ENCODE measurements at regions not wholly inside any gene's neighbourhood (a gene's known extent, or its start where the extent isn't known, plus 50 kb on each side); places are given as distances from the start of the nearest gene placed in this dataset.

DNA sequence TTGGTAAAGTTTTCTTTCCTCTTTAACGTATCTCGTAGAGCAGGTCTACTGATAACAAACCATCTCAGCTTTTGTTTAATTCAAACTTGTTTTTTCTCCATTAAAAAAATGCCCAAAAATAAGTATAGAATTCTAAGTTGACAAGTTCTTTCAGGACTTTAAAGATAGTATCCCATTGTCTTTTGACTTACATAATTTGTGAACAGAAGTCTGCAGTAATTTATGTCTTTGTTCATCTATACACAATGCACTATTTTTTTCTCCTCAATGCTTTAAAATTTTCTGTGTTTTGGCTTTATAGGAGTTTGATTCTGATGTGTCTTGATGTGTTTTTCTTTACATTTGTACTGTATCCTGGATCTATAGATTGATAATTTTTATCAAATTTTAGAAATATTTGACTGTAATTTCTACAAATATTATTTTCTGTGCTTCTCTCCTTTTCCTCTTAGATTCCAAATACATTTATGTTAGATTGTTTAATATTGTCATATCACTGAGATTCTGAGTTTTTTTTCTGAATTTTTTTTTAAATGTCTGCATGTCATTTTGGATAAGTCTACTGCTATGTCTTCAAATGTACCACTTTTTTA, 143.3 kb downstream of the FTCDNL1 start:
- DNase-seq = no peak

- DNase-seq = no peak
These were observed 145.5 kb downstream of the FTCDNL1 start for GRCh38 chr2:199705538-199705937.

DNA sequence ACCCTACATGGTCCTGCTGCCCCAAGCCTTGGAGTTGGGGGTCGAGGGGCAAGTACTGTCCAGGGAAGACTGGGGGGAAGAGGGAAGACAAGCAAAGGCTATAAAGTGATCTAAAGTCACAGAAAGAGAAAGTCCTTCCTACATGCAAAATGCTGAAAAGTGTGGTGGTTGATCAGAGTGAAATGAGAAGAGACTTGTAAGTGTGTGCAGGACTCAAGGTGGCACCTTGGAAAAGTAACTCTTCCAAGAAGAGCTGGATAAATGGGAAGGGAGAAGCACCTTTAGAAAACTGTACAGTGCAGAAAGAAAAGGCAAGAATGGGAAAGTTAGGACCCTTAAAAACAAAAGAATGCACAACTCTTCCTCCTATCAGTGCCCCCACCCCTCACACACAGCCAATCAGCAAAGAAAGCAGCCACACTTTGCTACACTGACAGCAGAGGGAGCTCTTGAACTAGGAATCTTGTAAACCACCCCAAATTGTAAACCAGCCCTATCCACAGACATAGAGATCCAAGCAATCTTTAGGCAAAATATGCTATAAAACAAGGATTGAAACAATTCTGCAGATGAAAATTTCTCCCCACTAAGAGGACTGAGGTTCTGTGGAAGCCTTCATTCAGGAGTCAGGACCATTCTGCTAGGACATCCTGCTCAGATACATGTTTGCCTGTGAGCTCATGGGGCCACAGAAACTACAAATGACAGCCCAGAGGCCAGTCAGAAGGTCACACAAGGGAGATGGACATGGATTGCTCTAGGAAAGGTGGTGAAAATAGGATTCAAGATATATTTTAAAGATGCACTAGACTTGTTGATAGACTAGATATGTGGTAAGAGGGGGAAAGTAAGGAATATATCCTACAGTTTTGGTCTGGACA, 146.4 kb downstream of the FTCDNL1 start:
- no peak for DNase-seq

DNA sequence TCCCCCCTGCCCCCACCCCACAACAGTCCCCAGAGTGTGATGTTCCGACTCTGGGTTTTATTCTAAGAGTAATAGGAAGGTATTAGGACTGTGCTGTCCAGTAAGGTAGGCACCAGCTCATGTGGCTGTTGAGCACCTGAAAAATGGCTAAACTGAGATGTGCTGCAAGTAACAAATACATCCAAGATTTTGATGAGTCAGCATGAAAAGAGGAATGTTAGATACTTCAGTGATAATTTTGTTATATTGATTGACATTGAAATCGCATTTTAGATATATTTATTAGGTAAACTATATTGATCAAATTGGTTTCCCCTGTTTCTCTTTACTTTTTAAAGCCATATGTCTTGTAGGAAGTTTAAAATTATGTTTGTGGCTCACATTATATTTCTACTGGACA, 147.8 kb downstream of the FTCDNL1 start:
- DNase-seq = no peak

- DNase-seq = no peak
These were observed 153.5 kb downstream of the FTCDNL1 start for GRCh38 chr2:199697469-199697868.

GRCh38 chr2:199696048-199696447, 154.9 kb downstream of the FTCDNL1 start:
- DNase-seq = no peak

DNA sequence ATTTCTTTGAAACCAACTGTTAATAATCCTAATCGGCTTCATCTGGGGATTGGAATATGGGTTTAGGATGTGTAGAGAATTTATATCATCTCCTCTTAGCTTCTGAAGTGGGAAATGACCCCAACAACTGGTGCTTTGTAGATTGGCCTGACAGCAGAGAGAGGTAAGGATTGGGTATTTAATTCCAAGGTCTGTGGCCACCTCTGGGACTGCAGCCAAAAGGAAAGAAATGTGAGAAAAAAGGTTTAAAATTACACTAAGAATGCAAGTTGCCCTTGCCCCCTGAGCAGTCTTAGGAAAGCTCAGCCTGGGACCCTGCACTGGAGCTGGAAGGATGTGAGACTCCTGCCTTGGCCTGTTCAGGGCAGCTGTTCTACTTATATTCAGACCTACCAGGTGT, 157.1 kb downstream of the FTCDNL1 start:
- DNase-seq = no peak

DNA sequence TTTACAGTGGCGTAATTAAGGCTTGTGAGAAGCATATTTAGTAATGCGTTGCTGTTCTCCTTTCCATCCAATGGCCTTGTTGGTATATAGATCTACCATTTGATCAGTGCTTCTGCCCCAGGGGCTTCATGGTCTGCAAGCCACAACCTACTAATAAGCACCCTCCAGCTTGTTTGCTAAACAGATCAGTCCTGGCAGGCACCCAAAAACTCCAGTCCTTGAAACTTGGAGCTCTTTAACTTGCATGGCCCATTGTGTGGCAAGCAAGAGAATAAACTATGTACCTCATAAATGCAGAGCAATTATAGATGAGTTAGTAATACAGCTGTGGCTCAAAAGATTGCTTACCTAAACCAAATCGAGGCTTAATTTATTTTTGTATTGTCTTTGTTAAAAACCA, 158.5 kb downstream of the FTCDNL1 start:
- DNase-seq = no peak

DNA sequence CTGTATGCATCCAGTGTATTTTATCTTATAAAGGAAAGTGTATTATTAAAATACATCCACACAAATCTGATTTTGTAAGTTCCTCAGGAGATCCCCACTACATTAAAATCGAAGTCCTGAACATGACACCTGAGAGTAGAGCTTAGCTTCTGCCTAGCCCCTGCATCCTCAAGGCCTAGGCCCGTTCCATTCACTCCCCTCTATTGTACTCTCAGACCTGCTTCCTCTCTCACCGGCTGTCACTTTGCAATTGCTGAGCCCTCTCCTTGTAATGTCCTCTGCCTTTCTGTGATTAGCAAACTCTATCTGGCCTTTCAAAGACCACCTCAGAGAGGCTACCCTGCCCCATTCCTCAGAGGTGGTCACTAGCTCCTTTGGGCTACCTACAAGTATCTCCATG, 160.8 kb downstream of the FTCDNL1 start:
- DNase-seq = no peak

DNA sequence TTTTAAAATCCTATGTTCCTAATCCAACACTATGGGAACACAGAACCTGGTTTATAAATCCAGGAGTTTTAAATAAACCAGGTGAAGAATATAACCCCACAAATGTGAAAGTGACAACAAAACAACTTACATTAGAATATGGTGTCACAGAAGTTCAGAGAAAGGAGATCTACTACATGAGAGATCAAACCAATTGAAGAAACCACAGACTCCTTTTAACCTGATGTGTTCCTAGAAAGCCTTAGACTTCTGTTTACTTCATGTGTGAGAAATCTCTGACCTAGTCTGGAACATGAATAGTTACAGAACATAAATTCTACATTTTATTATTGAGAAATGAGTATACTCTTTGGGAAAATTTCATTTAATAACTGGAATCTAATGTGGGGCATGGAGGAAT, 165.3 kb downstream of the FTCDNL1 start:
- no peak for DNase-seq

GRCh38 chr2:199684832-199685231, 166.2 kb downstream of the FTCDNL1 start:
- no peak for DNase-seq

GRCh38 chr2:199684168-199684567, 166.8 kb downstream of the FTCDNL1 start:
- DNase-seq = no peak

DNA sequence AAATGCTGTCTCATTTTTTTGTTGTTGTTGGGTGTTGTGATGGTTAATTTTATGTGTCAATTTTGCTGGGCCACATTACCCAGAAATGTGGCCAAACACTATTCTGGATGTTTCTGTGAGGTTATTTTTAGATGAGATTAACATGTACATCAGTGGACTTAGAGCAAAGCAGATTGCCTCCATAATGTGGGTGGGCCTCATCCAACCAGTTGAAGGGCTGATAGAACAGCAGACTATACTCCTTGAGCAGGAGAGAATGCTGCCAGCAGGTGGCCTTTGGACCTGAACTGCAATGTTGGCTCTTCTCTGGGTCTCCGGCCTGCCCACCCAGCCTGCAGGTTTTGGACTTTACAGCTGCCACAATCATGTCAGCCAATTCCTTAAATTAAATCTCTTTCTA, 169.0 kb downstream of the FTCDNL1 start:
- no peak for DNase-seq

DNA sequence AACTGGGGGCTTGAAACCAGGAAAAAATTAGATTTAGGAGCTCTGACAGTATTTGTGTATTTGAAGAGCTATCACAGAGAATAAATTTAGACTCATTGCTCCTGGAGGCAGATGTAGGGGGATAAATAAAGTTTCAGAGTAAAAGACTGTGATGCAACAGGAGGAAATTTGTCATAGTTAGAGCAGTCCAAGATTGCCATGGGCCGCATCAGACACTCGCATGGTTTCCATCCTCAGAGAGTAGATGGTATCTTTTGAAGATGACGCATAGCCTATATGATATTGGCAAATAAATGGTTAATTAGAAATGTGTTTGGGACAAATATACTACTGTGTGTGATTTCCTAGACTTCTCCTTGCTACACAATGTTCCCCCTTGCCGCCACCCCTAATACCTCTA, 170.5 kb downstream of the FTCDNL1 start:
- DNase-seq = no peak

DNA sequence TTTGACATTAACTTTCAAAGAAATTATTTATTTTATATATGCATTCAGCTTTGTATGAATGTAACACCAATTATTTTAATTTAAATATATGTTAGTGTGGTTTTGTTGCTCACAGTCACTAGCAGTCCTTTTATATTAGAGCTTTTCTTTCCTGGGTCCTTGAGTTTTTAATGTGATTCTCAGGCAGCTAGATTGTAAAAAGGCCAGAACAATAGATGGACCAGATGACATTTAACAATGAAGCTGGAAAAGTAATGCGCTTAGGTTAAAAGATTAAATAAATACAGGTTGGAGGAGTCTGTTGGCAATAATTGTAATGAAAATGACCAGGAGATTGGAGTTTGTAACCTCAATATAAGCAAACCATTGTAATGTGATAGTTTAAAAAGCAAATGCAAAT, 171.1 kb downstream of the FTCDNL1 start:
- no peak for DNase-seq

DNA sequence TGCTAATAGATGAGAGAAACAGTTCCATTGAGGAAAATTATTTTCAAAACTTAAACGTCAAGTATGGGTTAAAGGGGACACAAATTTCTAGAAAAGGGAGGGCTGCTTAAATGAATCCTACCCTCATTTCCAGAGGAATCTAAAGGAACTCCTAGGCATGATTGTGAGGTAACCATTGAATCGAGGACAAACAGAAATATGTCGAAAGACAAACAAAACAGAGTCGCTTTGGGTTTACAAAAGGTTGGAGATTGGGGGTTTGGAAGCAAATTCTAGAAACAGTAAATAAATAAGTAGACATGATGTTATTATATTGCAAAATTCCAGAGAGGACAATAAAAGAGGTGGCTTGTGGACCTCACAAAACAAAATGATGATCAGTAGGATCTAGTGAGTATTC, 173.1 kb downstream of the FTCDNL1 start:
- DNase-seq = no peak

- no peak for DNase-seq
These were observed 182.3 kb downstream of the FTCDNL1 start for GRCh38 chr2:199668645-199669044.

DNA sequence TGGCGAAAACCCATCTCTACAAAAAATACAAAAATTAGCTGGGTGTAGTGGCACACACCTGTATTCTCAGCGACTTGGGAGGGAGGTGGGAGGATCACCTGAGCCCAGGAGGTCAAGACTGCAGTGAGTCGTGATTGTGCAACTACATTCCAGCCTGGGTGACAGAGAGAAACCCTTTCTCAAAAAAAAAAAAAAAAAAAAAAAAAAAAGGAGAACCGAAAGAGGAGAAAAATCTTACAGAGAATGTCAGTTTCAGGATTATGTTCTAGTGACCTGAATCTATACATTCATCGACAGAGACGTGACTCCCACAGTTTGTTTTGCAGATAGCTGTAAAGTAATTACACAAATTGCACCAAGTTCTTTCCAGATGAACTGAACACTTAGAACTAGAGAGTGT, 187.8 kb downstream of the FTCDNL1 start:
- no peak for DNase-seq

GRCh38 chr2:199662255-199662654, 188.7 kb downstream of the FTCDNL1 start:
- DNase-seq = no peak

DNA sequence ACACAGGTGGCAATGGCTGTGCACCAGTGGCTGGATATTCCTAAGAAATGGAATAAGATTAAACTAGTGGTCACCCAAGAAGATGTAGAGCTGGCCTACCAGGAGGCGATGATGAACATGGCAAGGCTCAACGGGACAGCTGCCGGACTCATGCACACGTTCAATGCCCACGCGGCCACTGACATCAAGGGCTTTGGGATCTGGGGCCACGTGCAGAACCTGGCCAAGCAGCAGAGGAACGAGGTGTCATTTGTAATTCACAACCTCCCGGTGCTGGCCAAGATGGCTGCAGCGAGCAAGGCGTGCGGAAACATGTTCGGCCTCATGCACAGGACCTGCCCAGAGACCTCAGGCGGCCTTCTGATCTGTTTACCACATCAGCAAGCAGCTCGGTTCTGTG, 190.8 kb downstream of the FTCDNL1 start:
- no peak for DNase-seq

DNA sequence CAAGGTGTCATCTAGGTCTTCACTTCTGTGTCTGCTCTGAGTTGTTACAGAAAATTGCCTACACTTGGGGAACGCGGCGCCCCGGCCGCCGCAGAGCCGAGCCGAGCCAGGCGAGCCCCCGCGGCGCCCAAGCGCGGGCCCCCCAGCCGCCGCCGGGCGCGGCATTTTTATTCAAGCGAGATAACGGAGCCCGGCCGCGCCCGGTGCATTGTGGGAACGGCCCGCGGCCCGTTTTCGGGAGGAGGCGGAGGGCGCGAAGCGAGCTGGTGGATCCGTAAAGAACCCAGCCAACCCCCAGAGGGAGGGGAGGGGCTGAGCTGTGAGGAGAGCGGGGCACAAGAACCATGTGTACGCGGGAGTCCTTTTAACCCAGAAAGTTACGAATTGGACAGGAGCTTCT, 191.8 kb downstream of the FTCDNL1 start:
- peak; percentile 56 for DNase-seq

DNA sequence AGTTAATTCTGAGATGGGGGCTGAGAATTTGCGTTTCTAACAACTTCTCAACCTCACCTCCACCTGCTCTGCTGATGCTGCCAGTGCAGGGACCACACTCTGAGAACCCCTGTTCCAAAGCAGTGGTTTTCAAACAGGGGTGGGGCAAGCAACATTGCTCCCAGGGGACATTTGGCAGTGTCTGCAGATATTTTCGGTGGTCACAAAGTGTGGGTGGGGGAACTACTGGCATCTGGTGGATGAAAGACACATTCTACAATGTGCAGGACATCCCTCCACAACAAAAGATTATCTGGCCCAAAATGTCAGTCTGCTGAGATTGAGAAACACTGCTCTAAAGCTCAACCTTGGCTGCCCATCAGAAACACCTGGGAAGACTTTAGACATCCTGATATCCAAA, 188.7 kb upstream of the SATB2 start:
- DNase-seq = no peak

DNA sequence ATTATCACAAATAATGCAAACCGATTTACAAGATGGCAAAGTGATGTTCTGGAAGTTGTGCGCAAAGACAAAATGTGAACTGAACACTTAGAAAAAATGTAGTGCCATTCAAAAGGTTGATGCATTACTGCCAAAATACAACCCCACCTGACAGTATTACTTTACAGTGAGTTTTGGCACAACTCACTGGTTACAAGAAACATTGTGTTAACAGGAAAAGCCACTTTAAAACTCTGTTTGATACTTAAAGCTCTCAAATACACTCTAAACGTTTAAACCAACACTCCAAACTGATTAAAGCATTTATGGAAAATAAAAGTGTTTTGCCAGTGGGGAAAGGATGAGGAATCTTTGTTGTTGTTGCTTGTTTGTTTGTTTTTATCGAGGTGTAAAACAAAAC, 173.4 kb upstream of the SATB2 start:
- no peak for DNase-seq

DNA sequence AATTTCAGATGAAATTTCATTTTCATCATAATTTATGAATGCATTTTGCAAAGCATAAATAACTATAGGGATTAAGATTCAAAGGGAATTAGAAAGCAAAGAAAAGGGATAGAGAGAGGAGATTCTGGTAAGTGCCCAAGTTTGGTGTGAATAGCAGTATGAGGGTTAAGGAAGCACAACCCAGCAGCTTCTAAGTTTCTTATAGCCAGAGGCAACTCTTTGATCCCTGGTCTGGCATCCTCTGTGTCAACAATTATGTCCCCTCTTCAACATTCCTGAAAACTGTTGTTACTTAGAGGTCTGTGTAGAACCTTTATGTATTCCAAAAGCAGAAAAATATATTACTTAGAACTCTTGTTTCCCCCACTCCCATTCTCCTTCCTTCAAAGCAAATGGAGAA, 171.6 kb upstream of the SATB2 start:
- no peak for DNase-seq

DNA sequence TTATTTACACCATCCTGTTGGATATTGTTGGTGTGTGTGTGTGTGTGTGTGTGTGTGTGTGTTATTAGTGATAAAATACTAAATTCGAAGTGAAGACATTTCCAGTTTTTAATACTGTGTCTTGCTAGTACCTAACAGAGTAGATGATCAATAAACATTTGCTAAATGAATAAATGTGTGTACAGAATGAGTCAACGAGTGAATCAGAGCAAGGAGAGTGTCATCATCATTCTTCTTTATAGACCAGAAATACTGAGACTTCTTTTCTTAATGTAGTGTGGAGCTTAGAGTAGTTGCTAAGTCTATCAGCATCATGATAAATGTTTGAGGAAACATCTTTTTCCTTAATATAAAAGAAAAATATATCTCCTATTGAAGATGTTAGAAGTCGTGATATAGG, 169.7 kb upstream of the SATB2 start:
- DNase-seq = no peak
